H9 (cell line): ENCODE measurements at regions not wholly inside any gene's neighbourhood (a gene's known extent, or its start where the extent isn't known, plus 50 kb on each side); places are given as distances from the start of the nearest gene placed in this dataset.

Experiments
- DNase-seq: peaks from one replicate; pipeline ENCODE4 v3.0.0-alpha.2; 2017
- H2AFZ ChIP-seq: one replicate; pipeline ENCODE4 v1.6.1; 2013; ENCODE audit warnings: mild to moderate bottlenecking, low read length, control low read depth, moderate library complexity
- H2AK5ac ChIP-seq: 2 replicates; pipeline ENCODE4 v1.6.1; 2013; ENCODE audit warnings: low read length, control low read depth, mixed read lengths; ENCODE audit not compliant: insufficient read length
- H2BK120ac ChIP-seq: one replicate; pipeline ENCODE4 v1.6.1; 2013; ENCODE audit warnings: low read depth, mild to moderate bottlenecking, low read length, control low read depth, inconsistent platforms; ENCODE audit not compliant: poor library complexity, severe bottlenecking
- H2BK12ac ChIP-seq: 2 replicates; pipeline ENCODE4 v1.6.1; 2013; ENCODE audit warnings: low read length, control low read depth, mixed read lengths, low read depth; ENCODE audit not compliant: insufficient read length
- H2BK15ac ChIP-seq: 2 replicates; pipeline ENCODE4 v1.6.1; 2013; ENCODE audit warnings: low read depth, low read length, control low read depth
- H2BK20ac ChIP-seq: one replicate; pipeline ENCODE4 v1.6.1; 2013; ENCODE audit warnings: low read depth, mild to moderate bottlenecking, low read length, control low read depth, inconsistent platforms; ENCODE audit not compliant: poor library complexity, severe bottlenecking
- H2BK5ac ChIP-seq: 2 replicates; pipeline ENCODE4 v1.6.1; 2013; ENCODE audit warnings: low read length, control low read depth, mixed read lengths; ENCODE audit not compliant: insufficient read length
- H3K14ac ChIP-seq: 2 replicates; pipeline ENCODE4 v1.6.1; 2013; ENCODE audit warnings: low read length, control low read depth; ENCODE audit not compliant: insufficient read depth
- H3K18ac ChIP-seq: 2 replicates; pipeline ENCODE4 v1.6.1; 2013; ENCODE audit warnings: low read depth, mild to moderate bottlenecking, mixed read lengths, low read length, control low read depth; ENCODE audit not compliant: insufficient read length
- H3K23ac ChIP-seq: 2 replicates; pipeline ENCODE4 v1.6.1; 2013; ENCODE audit warnings: low read length, control low read depth, mixed read lengths, low read depth; ENCODE audit not compliant: insufficient read length
- H3K23me2 ChIP-seq: 2 replicates; pipeline ENCODE4 v1.6.1; 2013; ENCODE audit warnings: low read depth, mild to moderate bottlenecking, mixed read lengths, low read length, control low read depth; ENCODE audit not compliant: insufficient read length, poor library complexity, severe bottlenecking
- H3K27ac ChIP-seq: 2 replicates; pipeline ENCODE4 v1.5.1; 2013; ENCODE audit warnings: low read length, control low read depth, mixed read lengths, low read depth; ENCODE audit not compliant: insufficient read length
- H3K27me3 ChIP-seq: 2 replicates; pipeline ENCODE4 v1.6.1; 2013; ENCODE audit warnings: low read length, control low read depth, inconsistent platforms; ENCODE audit not compliant: insufficient read depth
- H3K4ac ChIP-seq: 2 replicates; pipeline ENCODE4 v1.6.1; 2013; ENCODE audit warnings: low read depth, mild to moderate bottlenecking, control low read depth, inconsistent platforms, low read length, moderate library complexity
- H3K4me1 ChIP-seq: 2 replicates; pipeline ENCODE4 v1.6.1; 2013; ENCODE audit warnings: low read length, control low read depth, inconsistent platforms; ENCODE audit not compliant: insufficient read depth
- H3K4me2 ChIP-seq: 2 replicates; pipeline ENCODE4 v1.6.1; 2013; ENCODE audit warnings: low read length, control low read depth, mixed read lengths; ENCODE audit not compliant: insufficient read length, insufficient read depth
- H3K56ac ChIP-seq: 2 replicates; pipeline ENCODE4 v1.6.1; 2013; ENCODE audit warnings: low read depth, mild to moderate bottlenecking, mixed read lengths, low read length, control low read depth; ENCODE audit not compliant: insufficient read length
- H3K79me1 ChIP-seq: 2 replicates; pipeline ENCODE4 v1.6.1; 2013; ENCODE audit warnings: low read depth, mild to moderate bottlenecking, moderate library complexity, low read length, control low read depth, inconsistent platforms; ENCODE audit not compliant: insufficient read depth, poor library complexity, severe bottlenecking
- H3K79me2 ChIP-seq: 2 replicates; pipeline ENCODE4 v1.6.1; 2013; ENCODE audit warnings: low read length, control low read depth, inconsistent platforms; ENCODE audit not compliant: insufficient read depth
- H3K9ac ChIP-seq: 2 replicates; pipeline ENCODE4 v1.6.1; 2013; ENCODE audit warnings: low read length, control low read depth, mixed read lengths; ENCODE audit not compliant: insufficient read length; ENCODE audit errors: extremely low read depth
- H3K9me3 ChIP-seq: one replicate; pipeline ENCODE4 v1.6.1; 2013; ENCODE audit warnings: low read depth, low read length, inconsistent platforms; ENCODE audit not compliant: control insufficient read depth
- H3T11ph ChIP-seq: one replicate; pipeline ENCODE4 v1.6.1; 2013; ENCODE audit warnings: mild to moderate bottlenecking, low read length, control low read depth, inconsistent platforms
- H4K20me1 ChIP-seq: one replicate; pipeline ENCODE4 v1.6.1; 2013; ENCODE audit not compliant: control insufficient read depth, insufficient read length, insufficient read depth
- H4K5ac ChIP-seq: 2 replicates; pipeline ENCODE4 v1.6.1; 2013; ENCODE audit warnings: low read depth, mild to moderate bottlenecking, mixed read lengths, low read length, control low read depth; ENCODE audit not compliant: insufficient read length
- H4K8ac ChIP-seq: replicated peaks from 2 replicates; pipeline ENCODE4 v1.6.1; 2013; ENCODE audit warnings: low read length, control low read depth, mixed read lengths, low read depth; ENCODE audit not compliant: insufficient read length
- H4K91ac ChIP-seq: 2 replicates; pipeline ENCODE4 v1.6.1; 2013; ENCODE audit warnings: low read depth, mild to moderate bottlenecking, moderate library complexity, mixed read lengths, low read length, control low read depth; ENCODE audit not compliant: insufficient read length
- H3K27ac Mint-ChIP-seq, 3 experiments: 2 replicates in 2 of 3; 3 replicates in 1 of 3; pipeline ENCODE4 v1.8.0; 2020 to 2021; ENCODE audit warnings: mixed read lengths in 3 of 3, mild to moderate bottlenecking in 1 of 3, moderate library complexity in 1 of 3
- H3K27me3 Mint-ChIP-seq: 2 replicates; pipeline ENCODE4 v1.8.0; 2021; ENCODE audit warnings: low read depth, mild to moderate bottlenecking, moderate library complexity, mixed read lengths
- H3K36me3 Mint-ChIP-seq, 3 experiments: 2 replicates in 2 of 3; 3 replicates in 1 of 3; pipeline ENCODE4 v1.8.0; 2020 to 2021; ENCODE audit warnings: low read depth in 3 of 3, mixed read lengths in 3 of 3; ENCODE audit not compliant: insufficient read depth in 1 of 3
- H3K4me1 Mint-ChIP-seq, 2 experiments: 2 replicates each; pipeline ENCODE4 v1.8.0; 2020; ENCODE audit warnings: mixed read lengths in 2 of 2
- H3K4me3 Mint-ChIP-seq, 2 experiments: 2 replicates in 1 of 2; 3 replicates in 1 of 2; pipeline ENCODE4 v1.8.0; 2020 to 2021; ENCODE audit warnings: mild to moderate bottlenecking in 2 of 2, mixed read lengths in 2 of 2, moderate library complexity in 1 of 2
- H3K9me3 Mint-ChIP-seq, 2 experiments: 2 replicates in 1 of 2; 3 replicates in 1 of 2; pipeline ENCODE4 v1.8.0; 2020; ENCODE audit warnings: mild to moderate bottlenecking in 2 of 2, mixed read lengths in 2 of 2, moderate library complexity in 1 of 2
- WGBS: extraction: QIAGEN DNeasy Blood & Tissue Kit; methylation state at CpG from one replicate; pipeline ENCODE4 v1.1.7; 2013; ENCODE audit warnings: missing lambda C conversion rate, low lambda C conversion rate, mixed read lengths; ENCODE audit not compliant: insufficient read length; ENCODE audit errors: extremely low coverage; 5-methylcytosine and 5-hydroxymethylcytosine counted together
- TF ChIP-seq, protein P1 (sequence below): fragments of 200-600 bp; sonication (generic); conservative IDR thresholded peaks from 3 replicates; pipeline ENCODE4 v1.8.0; 2021; ENCODE audit warnings: antibody characterized with exemption, mild to moderate bottlenecking

DNA sequence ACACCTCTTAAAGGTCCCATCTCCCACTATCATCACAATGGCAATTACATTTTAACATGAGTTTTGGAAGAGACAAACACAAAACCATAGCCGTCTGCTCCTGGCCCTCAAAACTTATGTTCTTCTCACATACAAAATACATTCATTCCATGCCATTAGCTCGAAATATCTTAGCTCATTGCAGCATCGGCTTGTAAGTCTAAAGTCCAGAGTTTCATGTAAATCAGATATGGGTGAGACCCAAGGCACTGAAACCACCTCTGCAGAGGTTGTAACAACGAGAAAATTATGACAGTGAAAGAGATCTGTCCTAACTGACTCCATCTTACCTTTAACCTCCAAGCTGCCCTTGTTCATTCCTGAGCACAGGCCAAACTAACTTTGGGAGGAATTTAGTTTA lies 635.0 kb upstream of the SPRY2 start:
- H4K8ac ChIP-seq: no peak overlapping the region
- H4K5ac ChIP-seq: no peak overlapping the region
- H3T11ph ChIP-seq: no peak overlapping the region
- H2BK120ac ChIP-seq: no peak overlapping the region
- no peaks in the 10 kb centered on the region for H3K79me2 ChIP-seq
- H3K23me2 ChIP-seq: no peaks in the 10 kb centered on the region
- no peak overlapping the region for H3K23ac ChIP-seq
- peaks cover 0 to 2% of the 10 kb centered on the region in 2 experiments; a peak in 1 of 5 replicates for H3K9me3 Mint-ChIP-seq
- no peak overlapping the region for H2BK5ac ChIP-seq
- no CpG with 5 or more reads among the region's 4 CpGs for WGBS
- no peak overlapping the region for H3K56ac ChIP-seq
- H3K4me2 ChIP-seq: no peak overlapping the region
- H3K18ac ChIP-seq: no peak overlapping the region
- no peak overlapping the region for H3K4ac ChIP-seq
- H3K4me3 Mint-ChIP-seq: no peak overlapping the region
- no peak overlapping the region for H2BK15ac ChIP-seq
- TF ChIP-seq, protein P1, sequence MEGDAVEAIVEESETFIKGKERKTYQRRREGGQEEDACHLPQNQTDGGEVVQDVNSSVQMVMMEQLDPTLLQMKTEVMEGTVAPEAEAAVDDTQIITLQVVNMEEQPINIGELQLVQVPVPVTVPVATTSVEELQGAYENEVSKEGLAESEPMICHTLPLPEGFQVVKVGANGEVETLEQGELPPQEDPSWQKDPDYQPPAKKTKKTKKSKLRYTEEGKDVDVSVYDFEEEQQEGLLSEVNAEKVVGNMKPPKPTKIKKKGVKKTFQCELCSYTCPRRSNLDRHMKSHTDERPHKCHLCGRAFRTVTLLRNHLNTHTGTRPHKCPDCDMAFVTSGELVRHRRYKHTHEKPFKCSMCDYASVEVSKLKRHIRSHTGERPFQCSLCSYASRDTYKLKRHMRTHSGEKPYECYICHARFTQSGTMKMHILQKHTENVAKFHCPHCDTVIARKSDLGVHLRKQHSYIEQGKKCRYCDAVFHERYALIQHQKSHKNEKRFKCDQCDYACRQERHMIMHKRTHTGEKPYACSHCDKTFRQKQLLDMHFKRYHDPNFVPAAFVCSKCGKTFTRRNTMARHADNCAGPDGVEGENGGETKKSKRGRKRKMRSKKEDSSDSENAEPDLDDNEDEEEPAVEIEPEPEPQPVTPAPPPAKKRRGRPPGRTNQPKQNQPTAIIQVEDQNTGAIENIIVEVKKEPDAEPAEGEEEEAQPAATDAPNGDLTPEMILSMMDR: no peak
- no peak overlapping the region for H2AFZ ChIP-seq
- no peaks in the 10 kb centered on the region for H3K27me3 Mint-ChIP-seq
- H3K27ac ChIP-seq: no peak overlapping the region
- H3K27me3 ChIP-seq: no peaks in the 10 kb centered on the region
- H3K4me1 ChIP-seq: no peaks in the 10 kb centered on the region
- H3K9me3 ChIP-seq: no peaks in the 10 kb centered on the region
- no peak overlapping the region for H3K9ac ChIP-seq
- no peak for DNase-seq
- H2BK12ac ChIP-seq: no peak overlapping the region
- H3K4me1 Mint-ChIP-seq: no peaks in the 10 kb centered on the region
- no peaks in the 10 kb centered on the region for H3K36me3 Mint-ChIP-seq
- no peak overlapping the region for H2AK5ac ChIP-seq
- H3K14ac ChIP-seq: no peak overlapping the region
- no peak overlapping the region for H4K91ac ChIP-seq
- H3K27ac Mint-ChIP-seq: no peak overlapping the region
- H3K79me1 ChIP-seq: no peaks in the 10 kb centered on the region
- H2BK20ac ChIP-seq: no peak overlapping the region
- no peaks in the 10 kb centered on the region for H4K20me1 ChIP-seq
